HG02938 (cell line): ENCODE measurements at regions not wholly inside any gene's neighbourhood (a gene's known extent, or its start where the extent isn't known, plus 50 kb on each side); places are given as distances from the start of the nearest gene placed in this dataset.
"Not testable (repeated sequence)": the region's sequence is repeated elsewhere in the genome, so short reads cannot be mapped to it uniquely, and the experiment has no call there.

Experiments used
- ATAC-seq: cut with Tn5 transposase; IDR thresholded peaks from one replicate; pipeline ENCODE4 v1.9.1; 2021; ENCODE audit warnings: mild to moderate bottlenecking, moderate library complexity; ENCODE audit not compliant: unreplicated experiment

DNA sequence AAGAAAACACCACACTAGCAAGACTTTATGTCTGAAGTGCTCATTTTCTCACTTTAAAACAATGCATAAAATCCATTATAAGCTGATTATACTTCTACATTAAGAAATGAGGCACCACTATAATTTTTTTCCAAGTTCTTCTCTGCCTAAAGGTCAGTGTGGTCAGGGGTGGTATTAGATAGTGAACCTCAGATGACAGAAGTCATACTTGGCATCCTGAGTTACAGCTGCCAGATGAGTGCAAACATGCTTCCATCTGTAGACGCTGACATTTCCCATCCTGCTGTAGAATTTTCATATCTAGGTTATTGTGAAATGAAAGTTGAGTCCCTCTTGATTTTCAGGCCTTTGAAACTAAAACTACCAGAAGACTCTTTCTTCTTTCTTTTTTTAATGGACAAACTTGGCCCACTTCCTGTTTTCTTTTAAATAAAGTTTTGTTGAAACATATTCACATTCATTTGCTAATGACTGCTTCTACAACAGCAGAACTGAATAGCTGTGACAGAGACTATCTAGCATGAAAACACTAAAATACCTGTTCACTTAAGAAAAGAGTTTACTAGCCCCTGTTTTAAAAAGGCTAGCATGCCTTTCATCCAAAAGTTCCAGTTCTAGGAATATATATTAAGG lies 900.8 kb downstream of the XPNPEP1 start:
- no peak for ATAC-seq

DNA sequence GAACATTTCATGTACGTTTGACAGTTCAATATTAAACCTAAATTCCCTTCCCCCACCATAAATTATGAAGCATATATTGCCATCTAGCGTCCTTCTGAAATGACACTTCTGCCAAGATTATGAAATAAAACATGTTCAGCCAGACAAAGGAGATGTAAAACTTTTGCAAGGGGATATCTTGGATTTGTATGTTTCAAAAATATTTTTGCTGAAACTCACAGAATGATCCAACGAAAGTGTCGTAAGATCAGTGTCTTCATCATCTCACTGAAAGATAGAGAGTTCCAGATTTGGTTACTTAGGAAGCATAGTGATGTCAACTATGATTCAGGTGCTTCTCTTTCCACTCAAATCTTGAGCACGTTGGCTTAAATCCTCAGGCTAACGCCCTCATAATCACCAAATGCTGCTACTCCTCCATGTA lies 904.3 kb downstream of the XPNPEP1 start:
- no peak for ATAC-seq

DNA sequence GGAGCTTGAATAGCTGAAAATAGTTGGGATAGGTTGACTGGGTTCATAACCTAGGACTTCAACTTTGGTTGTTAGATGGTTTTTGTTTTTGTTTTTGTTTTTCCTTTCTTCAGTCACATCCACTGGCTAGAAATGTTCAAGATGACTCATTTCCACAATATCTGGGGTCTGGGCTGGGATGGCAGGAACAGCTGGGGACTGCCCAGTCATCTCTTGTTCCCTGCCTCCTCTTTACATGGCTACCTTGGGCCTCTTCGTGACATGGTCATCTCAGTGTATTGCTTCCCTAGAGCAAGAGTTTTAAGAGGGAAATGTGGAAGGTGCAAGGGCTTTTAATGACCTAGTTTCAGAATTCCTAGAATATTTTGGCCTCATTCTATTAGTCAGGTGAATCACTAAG lies 915.8 kb downstream of the XPNPEP1 start:
- ATAC-seq: no peak

DNA sequence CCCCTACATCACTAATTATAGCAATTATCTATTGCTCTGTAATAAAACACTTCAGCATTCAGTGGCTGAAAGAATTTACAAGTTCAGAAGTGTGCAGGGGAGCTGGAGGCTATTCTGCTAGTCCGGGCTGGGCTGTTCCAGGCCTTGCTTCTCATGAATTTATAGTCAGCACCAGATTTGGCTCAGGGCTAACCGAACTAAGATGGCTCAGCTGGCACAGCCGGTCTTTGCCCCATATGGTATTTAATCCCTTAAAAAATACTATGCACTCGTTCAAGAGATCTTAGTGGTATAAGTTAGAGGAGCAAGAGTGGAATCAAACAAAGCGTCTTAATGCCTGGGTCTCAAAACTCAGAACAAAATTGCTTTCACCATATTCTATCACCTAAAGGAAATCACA lies 932.9 kb downstream of the XPNPEP1 start:
- no peak for ATAC-seq

DNA sequence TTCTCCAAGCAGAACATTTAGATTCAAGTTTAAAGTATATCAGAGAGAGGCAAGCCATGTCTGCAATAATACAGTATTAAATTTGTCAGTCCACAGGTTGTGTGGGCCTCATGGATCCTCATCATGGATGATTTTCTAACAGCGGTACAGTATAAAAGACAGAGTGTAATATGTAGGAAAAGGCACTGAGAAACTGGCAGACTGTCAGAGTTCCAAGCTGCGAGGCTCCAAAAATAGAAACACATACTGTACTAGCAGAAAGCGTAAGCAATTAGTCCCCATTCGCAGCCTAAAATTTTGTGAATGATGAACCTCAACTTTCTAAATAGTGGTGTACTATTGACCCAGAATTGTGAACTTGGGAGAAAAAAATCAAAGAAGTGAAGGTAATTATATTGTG lies 933.3 kb downstream of the XPNPEP1 start:
- ATAC-seq: no peak

DNA sequence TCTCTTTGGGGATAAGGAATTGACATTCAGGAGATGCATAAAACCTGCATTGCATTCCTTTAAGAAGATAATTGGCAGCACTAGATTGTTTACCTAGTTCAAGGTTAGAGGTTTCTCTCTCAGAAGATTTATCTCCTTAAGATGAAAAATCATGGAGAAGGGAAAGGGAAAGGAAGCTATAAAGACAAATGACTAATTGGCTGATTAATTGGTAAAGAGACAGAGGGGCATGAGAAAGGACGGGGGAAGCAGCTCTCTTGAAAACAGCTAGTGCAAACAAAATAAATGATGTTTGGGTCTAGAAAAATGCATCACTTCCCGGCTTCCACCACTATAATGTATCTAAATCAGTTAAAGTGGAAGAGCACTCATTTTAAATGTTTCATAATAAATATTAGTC lies 941.2 kb downstream of the XPNPEP1 start:
- ATAC-seq: no peak

DNA sequence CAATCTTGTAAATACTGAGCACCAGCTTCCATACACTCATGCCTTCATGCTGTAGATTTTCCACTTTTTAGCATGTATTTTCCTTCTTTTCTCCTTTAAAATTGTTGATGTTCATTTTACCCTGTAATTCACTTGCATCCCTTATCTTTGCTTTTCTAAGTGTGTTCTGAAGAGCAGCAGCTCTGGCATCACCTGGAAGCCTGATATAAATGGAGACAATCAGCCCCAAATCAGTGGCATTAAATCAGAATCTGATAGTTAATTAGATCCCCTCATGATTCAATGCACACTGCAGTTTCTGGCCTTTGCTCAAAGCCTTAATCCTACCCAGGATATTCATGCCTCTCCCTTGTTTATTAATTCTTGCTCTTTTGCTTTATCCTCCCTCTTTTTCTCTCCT lies 942.4 kb downstream of the XPNPEP1 start:
- no peak for ATAC-seq

DNA sequence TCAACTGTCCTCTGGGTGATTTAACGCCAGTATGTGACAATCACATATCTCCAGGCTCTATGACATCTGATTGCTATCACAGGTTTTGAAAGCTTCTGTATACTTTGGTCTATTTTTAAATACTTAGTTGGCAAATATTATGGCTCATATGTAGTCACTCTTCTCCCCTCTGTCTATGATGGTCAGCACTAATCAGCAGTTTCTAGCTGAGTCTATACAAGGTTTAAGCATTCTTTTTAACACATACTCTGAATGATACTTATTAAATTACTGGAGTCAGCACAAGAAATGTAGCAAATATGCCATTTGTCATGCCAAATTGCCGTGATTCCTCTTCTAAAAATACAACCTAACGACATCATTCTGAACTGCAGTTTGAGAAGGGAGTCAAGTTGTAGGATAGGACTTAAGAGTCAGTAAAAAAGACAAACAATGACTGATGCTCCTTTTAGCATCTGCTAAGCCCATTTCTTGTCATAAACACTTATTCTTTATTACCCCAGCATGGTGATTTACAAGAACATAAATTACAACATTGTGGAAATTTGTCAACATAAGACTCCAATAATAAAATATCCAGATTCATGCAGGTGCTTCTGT lies 947.8 kb downstream of the XPNPEP1 start:
- ATAC-seq: no peak

DNA sequence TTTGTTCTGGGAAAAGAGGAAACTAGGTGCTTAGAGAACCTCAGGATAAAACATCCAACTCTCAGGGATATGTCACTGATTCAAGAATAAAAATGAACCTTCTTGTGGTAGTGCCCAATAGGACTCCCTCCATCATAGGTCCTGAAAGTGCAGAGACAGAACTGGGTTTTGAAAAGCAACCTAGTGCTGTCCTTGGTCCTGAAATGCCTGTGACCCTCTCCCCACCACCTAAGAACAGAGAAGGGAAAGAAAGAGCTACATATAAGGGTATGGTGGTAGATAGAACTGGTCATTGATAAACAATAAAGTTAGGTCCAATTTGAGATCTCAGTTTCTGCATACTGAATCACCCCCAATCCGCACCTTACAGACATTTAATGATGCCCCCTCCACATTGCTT lies 953.3 kb downstream of the XPNPEP1 start:
- no peak for ATAC-seq

DNA sequence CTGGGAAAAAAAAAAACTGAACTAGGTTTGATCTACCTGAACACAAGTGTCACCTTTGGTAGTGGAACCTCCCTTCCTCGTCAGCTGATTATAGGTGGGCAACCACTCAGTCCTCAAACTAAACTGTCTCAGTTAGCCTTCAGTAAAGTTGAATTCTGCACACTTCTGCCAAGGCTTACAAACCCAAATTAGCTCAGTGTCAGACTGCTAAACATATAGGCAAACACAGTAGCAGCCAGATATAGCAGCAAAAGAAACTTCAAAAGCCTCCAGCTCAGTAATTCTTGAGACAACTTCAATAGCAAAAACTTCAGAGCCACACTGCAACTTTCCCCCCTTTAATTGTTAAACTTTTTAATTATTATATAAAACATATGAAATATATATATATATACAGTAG lies 956.9 kb downstream of the XPNPEP1 start:
- ATAC-seq: no peak

DNA sequence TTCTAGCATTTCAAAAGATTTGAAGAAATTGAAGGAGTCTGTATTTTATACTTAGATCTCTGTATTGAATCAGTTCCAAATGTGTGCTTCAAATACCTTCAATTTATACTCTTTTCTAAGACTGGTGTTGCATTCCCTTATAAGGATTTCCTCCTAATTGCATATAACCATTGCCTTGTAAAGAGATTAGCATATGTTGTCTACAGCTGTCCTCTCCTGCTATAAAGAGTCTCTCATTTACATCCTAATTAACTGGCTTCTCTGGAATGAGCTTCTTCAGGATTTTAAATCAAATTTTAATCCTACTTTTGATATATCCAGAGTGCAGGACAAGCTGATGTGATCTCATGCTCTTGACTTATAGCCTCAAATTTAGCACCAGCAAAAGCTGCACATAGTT lies 957.3 kb downstream of the XPNPEP1 start:
- ATAC-seq: no peak

DNA sequence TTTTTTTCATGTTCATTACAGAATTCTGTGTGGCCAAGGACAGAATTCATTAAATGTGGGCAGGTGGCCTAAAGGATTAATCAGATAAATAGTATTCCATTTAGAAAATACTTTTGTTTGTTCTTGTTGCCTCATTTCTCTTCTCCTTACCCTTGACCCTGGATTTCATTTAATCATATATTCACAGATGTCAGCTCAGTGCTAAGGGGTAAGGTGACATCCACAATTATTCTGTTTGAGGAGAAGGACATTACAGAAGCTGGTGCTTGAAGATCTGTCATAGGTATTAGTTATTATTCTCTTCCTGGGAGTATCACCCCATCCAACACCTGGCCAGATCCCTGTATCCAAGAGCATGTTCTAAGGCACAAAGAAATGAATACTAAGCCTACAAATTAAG lies 961.1 kb downstream of the XPNPEP1 start:
- no peak for ATAC-seq

DNA sequence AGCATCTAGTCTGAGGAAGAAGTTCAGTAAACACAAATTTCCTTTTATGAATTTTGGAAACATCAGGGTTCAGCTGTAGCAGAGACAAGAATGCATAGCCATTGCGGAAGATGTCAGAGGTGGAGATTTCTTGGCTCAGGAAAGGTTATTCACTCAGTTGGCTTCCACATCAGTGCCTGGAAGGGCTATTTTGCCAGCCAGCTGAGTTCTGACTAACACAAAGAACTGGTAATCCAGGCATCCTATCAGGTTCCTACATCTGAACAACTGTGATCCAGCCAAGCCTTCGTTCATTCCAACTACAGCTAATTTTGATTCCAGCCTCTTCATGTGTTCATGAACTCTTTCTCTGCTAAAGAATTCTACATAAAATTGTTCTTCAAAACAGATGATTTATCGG lies 965.6 kb downstream of the XPNPEP1 start:
- no peak for ATAC-seq

DNA sequence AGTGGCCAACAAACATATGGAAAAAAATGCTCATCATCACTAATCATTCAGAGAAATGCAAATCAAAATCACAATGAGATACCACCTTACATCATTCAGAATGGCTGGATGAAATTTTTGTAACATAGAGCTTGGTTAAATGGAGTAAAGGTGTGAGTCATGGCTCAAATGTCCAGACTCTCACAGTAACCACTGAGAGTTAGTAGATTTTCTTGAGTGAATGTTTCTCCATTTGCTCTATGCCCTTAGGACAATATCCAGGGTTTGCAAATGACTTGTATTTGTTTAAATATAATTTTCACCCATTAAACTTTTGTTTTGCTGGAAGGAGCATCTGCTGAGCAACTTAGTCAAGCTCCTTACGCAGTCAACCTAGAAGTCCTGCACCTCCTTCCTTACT lies 967.2 kb downstream of the XPNPEP1 start:
- no peak for ATAC-seq

DNA sequence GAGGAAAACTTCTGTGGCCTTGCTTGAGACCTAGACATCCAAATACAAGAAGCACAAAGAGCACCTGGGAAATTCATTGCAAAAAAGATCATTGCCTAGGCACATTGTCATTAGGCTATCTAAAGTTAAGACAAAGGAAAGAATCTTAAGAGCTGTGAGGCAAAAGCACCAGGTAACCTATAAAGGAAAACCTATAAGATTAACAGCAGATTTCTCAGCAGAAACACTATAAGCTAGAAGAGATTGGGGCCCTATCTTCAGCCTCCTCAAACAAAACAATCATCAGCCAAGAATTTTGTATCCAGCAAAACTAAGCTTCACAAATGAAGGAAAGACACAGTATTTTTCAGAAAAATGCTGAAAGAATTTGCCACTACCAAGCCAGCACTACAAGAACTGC lies 1003.3 kb downstream of the XPNPEP1 start:
- ATAC-seq: not testable (repeated sequence)

DNA sequence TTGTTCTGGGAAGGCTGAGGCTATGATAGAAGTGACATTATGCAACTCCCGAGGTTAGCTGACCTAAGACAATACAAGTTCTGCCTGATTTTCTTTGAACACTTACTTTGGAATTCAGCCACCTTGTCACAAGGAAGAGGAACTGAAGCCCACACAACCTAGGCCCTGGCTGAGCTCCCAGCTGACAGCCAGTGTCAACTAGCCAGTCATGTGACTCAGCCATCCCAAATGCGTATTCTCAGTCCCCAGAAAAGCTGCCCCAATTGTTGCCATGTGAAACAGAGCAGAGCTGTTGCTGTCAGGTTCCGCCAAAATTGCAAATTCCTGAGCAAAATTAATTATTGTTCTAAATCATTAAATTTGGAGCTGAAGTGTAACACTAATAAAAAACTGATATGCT lies 1010.0 kb downstream of the XPNPEP1 start:
- ATAC-seq: no peak

DNA sequence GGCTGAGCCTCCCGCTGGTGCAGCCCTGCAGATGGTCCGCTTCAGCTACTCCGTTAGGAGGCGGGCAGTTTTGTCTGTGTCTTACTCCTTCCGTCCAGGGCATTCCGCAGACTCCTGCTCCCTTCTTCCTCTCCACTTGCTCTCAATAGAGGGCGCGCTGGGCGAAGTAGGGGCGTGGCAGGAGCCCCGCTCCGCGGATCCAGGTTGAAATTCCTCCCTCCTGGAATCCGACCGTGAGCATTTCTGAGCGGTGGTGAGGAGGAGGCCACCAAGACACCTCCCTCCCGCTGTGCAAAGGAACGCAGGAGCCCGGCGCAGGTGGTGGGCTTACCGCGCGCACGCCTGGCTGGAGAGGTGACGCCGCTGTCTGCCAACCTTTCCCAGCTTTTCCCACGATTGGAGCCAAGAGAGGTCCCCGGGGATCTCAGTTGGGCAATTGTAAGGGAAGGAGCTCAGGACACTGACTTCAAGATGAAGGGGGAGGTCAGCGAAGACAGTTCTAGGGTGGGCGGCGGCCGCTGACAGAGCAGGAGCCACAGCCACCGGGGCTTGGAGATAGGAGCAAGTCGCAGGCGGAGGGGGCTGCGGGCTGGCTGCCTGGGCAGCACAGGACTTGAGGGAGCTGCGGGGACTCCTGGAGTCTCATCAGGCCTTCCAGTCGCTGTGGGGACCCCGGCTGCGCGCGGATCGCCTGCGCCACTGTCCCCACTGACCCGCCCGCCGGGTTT lies 1011.3 kb downstream of the XPNPEP1 start:
- ATAC-seq: no peak

DNA sequence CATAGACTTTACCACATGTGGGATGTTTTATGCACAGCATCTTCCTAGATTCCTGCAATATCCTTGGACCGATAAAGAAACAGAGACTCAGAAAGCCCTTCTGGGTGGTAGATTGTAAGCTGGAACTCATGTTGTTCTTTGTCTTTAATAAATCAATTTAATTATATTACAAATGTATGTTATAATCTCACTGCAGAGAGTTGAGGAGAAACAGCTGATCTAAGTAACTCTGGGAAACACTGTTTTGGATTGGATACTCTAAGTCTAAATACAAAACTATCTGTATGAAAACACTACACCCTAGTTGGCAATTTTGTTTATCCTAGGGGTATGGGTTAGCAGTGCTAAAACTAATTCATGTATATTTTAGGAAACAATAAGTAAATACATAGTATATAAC lies 1015.2 kb downstream of the XPNPEP1 start:
- no peak for ATAC-seq

DNA sequence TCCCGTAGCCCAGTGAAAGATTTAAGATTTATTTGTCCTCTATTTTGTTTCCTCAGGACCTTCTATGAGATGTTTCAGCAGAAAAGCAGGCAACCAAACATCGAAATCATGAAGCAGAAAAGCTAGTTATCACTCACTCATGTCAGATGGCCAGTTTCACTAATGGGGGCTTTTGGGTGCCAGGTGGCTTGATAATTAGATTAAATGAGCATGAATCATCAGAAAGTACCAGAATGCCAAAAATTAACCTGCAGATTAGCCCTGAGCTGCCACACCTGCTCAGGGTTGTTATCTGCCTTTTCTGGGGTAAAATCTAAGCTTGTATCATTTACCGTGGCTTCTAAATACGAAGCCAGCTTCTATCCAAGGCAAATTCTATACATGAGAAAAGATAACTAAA lies 1017.5 kb downstream of the XPNPEP1 start:
- ATAC-seq: no peak

DNA sequence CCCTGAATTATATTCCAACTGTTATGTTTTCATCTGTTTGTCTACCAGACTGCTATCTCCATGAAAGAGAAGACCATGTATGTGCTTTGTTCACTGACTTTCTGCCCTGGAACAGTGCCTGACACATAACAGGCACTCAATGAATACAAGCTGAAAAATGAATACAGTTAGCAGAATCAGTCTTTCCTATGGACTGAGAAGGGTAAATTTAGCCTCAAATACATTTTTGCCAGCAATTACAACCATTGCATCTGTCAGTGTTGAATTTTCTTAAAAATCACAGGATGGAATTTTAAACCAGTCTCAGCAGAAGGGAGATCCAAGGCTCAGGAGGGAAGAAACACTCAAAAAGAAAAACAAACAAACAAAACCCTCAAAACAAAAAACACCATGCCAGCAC lies 1018.1 kb downstream of the XPNPEP1 start:
- ATAC-seq: no peak

DNA sequence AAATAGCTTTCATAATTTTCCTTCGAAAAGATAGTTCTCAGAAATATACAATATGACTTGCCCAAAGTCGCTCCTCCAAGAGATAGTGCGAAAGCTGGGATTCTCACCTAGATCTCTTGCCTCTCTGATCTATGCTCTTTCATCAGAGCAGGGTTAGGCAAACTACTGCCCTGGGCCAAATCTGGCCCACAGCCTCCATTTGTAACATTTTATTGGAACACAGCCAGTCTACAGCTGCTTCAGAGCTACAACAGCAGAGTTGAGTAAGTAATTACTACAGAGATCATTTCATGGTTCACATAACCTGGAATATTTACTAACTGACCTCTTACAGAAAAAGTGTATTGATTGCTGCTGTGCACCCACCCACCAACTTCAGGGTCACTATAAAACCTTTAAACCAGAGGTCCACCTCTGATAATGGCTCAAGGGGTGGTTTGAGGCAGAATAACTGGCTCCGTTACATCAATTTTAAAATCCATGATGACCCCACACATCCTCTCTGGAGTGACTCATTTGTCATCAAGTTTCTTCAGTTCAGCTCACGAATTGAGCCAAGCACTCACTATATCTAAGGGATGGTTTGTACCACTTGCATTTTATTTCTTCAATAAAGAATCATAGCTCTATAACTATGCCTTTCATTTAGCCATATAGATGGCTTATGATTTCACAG lies 1019.0 kb downstream of the XPNPEP1 start:
- no peak for ATAC-seq
